T-cell (primary cell): ENCODE measurements at regions not wholly inside any gene's neighbourhood (a gene's known extent, or its start where the extent isn't known, plus 50 kb on each side); places are given as distances from the start of the nearest gene placed in this dataset.

Experiments used
- ATAC-seq, 4 experiments: fragments of 200-7000 bp in 3 of 4; fragments of 150-1000 bp in 1 of 4; cut with Tn5 transposase; replicated peaks in 1 of 4; 1 replicate in 3 of 4; 2 replicates in 1 of 4; pipeline ENCODE4 v1.10.0; 2021; ENCODE audit warnings: moderate library complexity in 3 of 4, mild to moderate bottlenecking in 2 of 4, moderate number of reproducible peaks in 1 of 4
- CTCF ChIA-PET, 2 donors: fragments of 300-600 bp; sonication (Branson Sonifier 250); formaldehyde crosslinking; loops; one replicate each; lab custom pipeline; 2022; ENCODE audit warnings: antibody characterized with exemption in 2 of 2; lab: Charles Lee
- POLR2A ChIA-PET, 2 donors: fragments of 300-600 bp; sonication (Branson Sonifier 250); formaldehyde crosslinking; loops; one replicate each; lab custom pipeline; 2022; ENCODE audit warnings: antibody characterized with exemption in 2 of 2; lab: Charles Lee
- DNase-seq, 35 experiments: peaks; one replicate each; pipeline versions ENCODE4 v3.0.0 to v3.0.0-alpha.2; 2013 to 2023
- H3K27ac ChIP-seq: one replicate; pipeline ENCODE4 v1.5.1; 2013; ENCODE audit warnings: low read length
- H3K27me3 ChIP-seq, 2 experiments: replicated peaks in 1 of 2; 1 replicate in 1 of 2; 2 replicates in 1 of 2; pipeline versions ENCODE4 v1.6.1 to v1.7.0; 2013; ENCODE audit warnings: low read length in 1 of 2, mixed read lengths in 1 of 2; ENCODE audit not compliant: control insufficient read depth in 2 of 2, insufficient read depth in 2 of 2; ENCODE audit errors: extremely low read depth in 1 of 2
- H3K36me3 ChIP-seq, 2 donors: 1 replicate in 1 of 2; 2 replicates in 1 of 2; pipeline versions ENCODE4 v1.6.1 to v1.7.0; 2013; ENCODE audit warnings: low read length in 1 of 2; ENCODE audit not compliant: control insufficient read depth in 2 of 2, insufficient read depth in 1 of 2; ENCODE audit errors: extremely low read depth in 1 of 2
- H3K4me1 ChIP-seq, 2 experiments: 1 replicate in 1 of 2; 2 replicates in 1 of 2; pipeline versions ENCODE4 v1.6.1 to v1.7.0; 2013; ENCODE audit warnings: low read length in 2 of 2, mixed read lengths in 1 of 2; ENCODE audit not compliant: insufficient read depth in 2 of 2, control insufficient read depth in 1 of 2; ENCODE audit errors: extremely low read depth in 1 of 2
- H3K4me3 ChIP-seq, 2 donors: 1 replicate in 1 of 2; 2 replicates in 1 of 2; pipeline versions ENCODE4 v1.5.1 to v1.7.0; 2013; ENCODE audit warnings: mild to moderate bottlenecking in 2 of 2, low read length in 1 of 2, moderate library complexity in 1 of 2; ENCODE audit not compliant: control insufficient read depth in 1 of 2; ENCODE audit errors: extremely low read depth in 1 of 2
- H3K9me3 ChIP-seq: 2 replicates; pipeline ENCODE4 v1.7.0; 2013
- H3K27ac Mint-ChIP-seq, 2 donors: one replicate each; pipeline ENCODE4 v1.8.0; 2020 to 2021; ENCODE audit warnings: mild to moderate bottlenecking in 2 of 2, mixed read lengths in 2 of 2
- H3K27me3 Mint-ChIP-seq, 2 donors: one replicate each; pipeline ENCODE4 v1.8.0; 2021 to 2022; ENCODE audit warnings: mixed read lengths in 2 of 2
- H3K36me3 Mint-ChIP-seq: one replicate; pipeline ENCODE4 v1.8.0; 2021; ENCODE audit warnings: mixed read lengths
- H3K4me1 Mint-ChIP-seq, 3 donors: one replicate each; pipeline ENCODE4 v1.8.0; 2020 to 2022; ENCODE audit warnings: mixed read lengths in 3 of 3, mild to moderate bottlenecking in 1 of 3
- H3K4me3 Mint-ChIP-seq, 3 donors: one replicate each; pipeline ENCODE4 v1.8.0; 2020 to 2022; ENCODE audit warnings: mild to moderate bottlenecking in 3 of 3, mixed read lengths in 3 of 3, moderate library complexity in 3 of 3
- H3K9me3 Mint-ChIP-seq, 3 donors: one replicate each; pipeline ENCODE4 v1.8.0; 2020 to 2022; ENCODE audit warnings: mixed read lengths in 3 of 3
- WGBS: methylation state at CpG from one replicate; pipeline ENCODE4 v1.1.5; 2013; ENCODE audit warnings: missing lambda C conversion rate; ENCODE audit not compliant: insufficient coverage; 5-methylcytosine and 5-hydroxymethylcytosine counted together

GRCh38 chr6:92910646-92911045 is 508.7 kb downstream of the EPHA7 start:
- Mint-ChIP-seq H3K27ac (no peak overlapping the region), H3K36me3 (no peaks in the 10 kb centered on the region), H3K4me3 (no peak overlapping the region), H3K27me3 (no peaks in the 10 kb centered on the region), H3K9me3 (peaks cover 4 to 17% (median 7%) of the 10 kb centered on the region in 3 donors), H3K4me1 (no peaks in the 10 kb centered on the region)
- no peak for DNase-seq
- H3K27me3 ChIP-seq = no peaks in the 10 kb centered on the region
- H3K27ac ChIP-seq = no peak overlapping the region
- no peaks in the 10 kb centered on the region for H3K4me1 ChIP-seq
- ATAC-seq = no peak
- H3K36me3 ChIP-seq = no peaks in the 10 kb centered on the region
- no peak overlapping the region for H3K4me3 ChIP-seq
- H3K9me3 ChIP-seq = no peaks in the 10 kb centered on the region
- ChIA-PET CTCF (no interaction called here), POLR2A (no interaction called here)
- WGBS = no CpG with 5 or more reads among the region's 1 CpG

DNA sequence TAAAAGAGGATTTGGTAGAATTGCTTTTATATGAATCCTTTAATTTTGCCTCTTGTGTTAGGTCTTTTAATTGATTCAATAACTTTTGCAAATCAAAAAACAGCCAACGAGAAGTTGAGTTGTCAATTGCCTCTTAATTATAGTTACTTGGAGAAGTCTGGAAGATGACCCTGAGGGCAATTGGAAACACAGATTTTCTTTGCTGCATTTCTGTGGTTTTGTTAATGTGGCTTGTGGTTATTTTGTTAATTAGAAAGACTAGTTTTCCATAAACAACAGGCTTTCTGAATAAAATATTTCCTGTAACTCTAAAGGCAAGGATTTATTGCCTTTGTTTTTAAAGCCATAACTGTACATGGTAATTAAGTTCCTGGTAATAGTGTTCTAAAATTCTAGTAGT is 513.0 kb downstream of the EPHA7 start:
- Histone ChIP-seq H3K27me3 (no peaks in the 10 kb centered on the region), H3K27ac (no peak overlapping the region), H3K9me3 (no peaks in the 10 kb centered on the region), H3K4me1 (no peaks in the 10 kb centered on the region), H3K36me3 (no peaks in the 10 kb centered on the region), H3K4me3 (no peak overlapping the region)
- H3K4me3 Mint-ChIP-seq = no peak overlapping the region
- H3K36me3 Mint-ChIP-seq = no peaks in the 10 kb centered on the region
- POLR2A ChIA-PET = no interaction called here
- no CpG with 5 or more reads among the region's 1 CpG for WGBS
- CTCF ChIA-PET = no interaction called here
- no peaks in the 10 kb centered on the region for H3K27me3 Mint-ChIP-seq
- DNase-seq (no peak), ATAC-seq (no peak)
- H3K4me1 Mint-ChIP-seq = no peaks in the 10 kb centered on the region
- peaks cover 4 to 7% (median 4%) of the 10 kb centered on the region in 3 donors for H3K9me3 Mint-ChIP-seq
- H3K27ac Mint-ChIP-seq = no peak overlapping the region

DNA sequence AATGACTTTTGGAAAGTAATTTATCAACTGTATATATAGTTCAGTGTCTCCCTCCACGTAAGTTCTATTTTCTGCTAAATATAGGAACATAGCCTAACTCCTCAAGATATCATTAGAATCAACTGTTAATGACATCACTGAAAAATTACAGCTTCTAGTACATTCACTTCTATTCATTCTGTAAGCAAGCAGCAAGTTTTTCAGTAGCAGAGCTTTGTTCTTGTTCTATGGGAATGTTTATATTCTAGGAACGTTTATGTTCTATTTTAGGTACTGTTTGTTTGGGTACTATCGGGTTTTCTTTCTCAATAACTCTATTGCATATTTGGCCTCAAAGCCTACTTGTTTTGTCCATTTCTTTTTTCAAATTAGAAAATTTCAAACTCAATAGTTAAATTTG is 525.6 kb downstream of the EPHA7 start:
- no peaks in the 10 kb centered on the region for H3K4me1 ChIP-seq
- Mint-ChIP-seq H3K4me3 (no peak overlapping the region), H3K27me3 (no peaks in the 10 kb centered on the region)

DNA sequence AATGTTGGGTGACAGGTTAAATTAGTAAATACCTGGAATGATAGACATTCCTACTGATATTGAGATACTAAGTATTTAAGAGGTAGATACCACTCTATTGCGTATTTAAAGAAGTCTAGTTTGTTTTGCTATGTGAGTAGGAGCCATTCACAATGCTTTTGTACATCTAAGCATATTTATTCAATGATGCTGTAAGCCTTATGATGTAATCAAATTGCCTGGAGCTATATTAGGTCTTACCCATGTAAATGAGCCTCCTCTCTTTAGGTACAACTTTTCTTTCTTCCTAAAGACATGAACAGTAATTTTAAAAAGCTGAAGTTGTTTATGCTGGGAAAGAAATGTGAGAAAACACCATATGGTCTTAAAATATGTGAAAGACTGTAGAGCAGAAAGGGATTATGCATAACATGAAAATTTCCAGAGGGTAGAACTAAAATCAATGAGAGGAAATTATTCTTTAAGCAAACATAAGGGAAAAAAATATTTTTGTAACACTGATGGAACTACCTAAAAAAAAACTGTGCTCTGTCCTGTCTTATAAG is 526.7 kb downstream of the EPHA7 start:
- WGBS = no CpG with 5 or more reads among the region's 1 CpG
- H3K4me3 Mint-ChIP-seq = no peak overlapping the region
- DNase-seq = no peak

More for the DNA sequence above, 525.6 kb downstream of the EPHA7 start:
- no peak overlapping the region for H3K27ac ChIP-seq
- no peaks in the 10 kb centered on the region for H3K9me3 ChIP-seq
- Mint-ChIP-seq H3K27ac (no peak overlapping the region), H3K9me3 (peaks cover 3 to 10% (median 5%) of the 10 kb centered on the region in 3 donors), H3K36me3 (no peaks in the 10 kb centered on the region), H3K4me1 (no peaks in the 10 kb centered on the region)
- DNase-seq (no peak), ATAC-seq (no peak)
- no peaks in the 10 kb centered on the region for H3K27me3 ChIP-seq
- CTCF ChIA-PET = no interaction called here
- POLR2A ChIA-PET = no interaction called here
- WGBS = no CpG with 5 or more reads among the region's 3 CpGs
- no peaks in the 10 kb centered on the region for H3K36me3 ChIP-seq
- H3K4me3 ChIP-seq = no peak overlapping the region

DNA sequence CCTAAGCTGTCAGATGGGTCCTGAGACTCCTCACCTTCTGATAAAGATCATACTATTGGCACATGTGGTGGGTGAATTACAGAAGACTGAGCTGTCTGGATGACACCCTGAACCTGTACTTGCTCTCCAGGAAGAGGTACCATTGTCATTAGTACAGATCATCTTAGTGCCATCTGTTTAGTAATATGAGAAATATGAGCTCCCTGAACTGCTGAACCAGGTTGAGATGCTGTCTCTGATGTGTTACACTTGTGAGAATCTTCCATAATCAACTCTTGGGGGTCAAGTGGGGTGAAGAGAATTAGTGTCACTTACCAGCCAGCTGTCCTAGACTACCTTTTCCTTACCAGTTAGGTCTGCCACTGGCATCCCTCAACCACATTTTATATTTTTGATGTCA is 531.0 kb downstream of the EPHA7 start:
- Mint-ChIP-seq H3K27me3 (no peaks in the 10 kb centered on the region), H3K4me1 (no peaks in the 10 kb centered on the region), H3K4me3 (no peak overlapping the region), H3K36me3 (no peaks in the 10 kb centered on the region), H3K27ac (no peak overlapping the region), H3K9me3 (peaks cover 11 to 26% (median 18%) of the 10 kb centered on the region in 3 donors)
- Histone ChIP-seq H3K36me3 (no peaks in the 10 kb centered on the region), H3K4me3 (no peak overlapping the region), H3K4me1 (no peaks in the 10 kb centered on the region), H3K27me3 (no peaks in the 10 kb centered on the region), H3K9me3 (no peaks in the 10 kb centered on the region), H3K27ac (no peak overlapping the region)
- POLR2A ChIA-PET = no interaction called here
- CTCF ChIA-PET = no interaction called here
- ATAC-seq (no peak), DNase-seq (no peak)

More for the DNA sequence above, 526.7 kb downstream of the EPHA7 start:
- ChIA-PET POLR2A (interaction anchor here (0.5 to 0.7 kb wide), 3 partner anchors 16 to 1604 kb away, joined by 3 to 5 read pairs (median 4); no protein-coding TSS in a partner anchor), CTCF (no interaction called here)
- H3K27ac ChIP-seq = no peak overlapping the region
- no peak overlapping the region for H3K27ac Mint-ChIP-seq
- peaks cover 3 to 15% (median 10%) of the 10 kb centered on the region in 3 donors for H3K9me3 Mint-ChIP-seq
- H3K4me1 Mint-ChIP-seq = no peaks in the 10 kb centered on the region
- H3K27me3 ChIP-seq = no peaks in the 10 kb centered on the region
- H3K36me3 ChIP-seq = no peaks in the 10 kb centered on the region
- H3K9me3 ChIP-seq = no peaks in the 10 kb centered on the region
- no peaks in the 10 kb centered on the region for H3K36me3 Mint-ChIP-seq
- H3K4me1 ChIP-seq = no peaks in the 10 kb centered on the region
- ATAC-seq = no peak
- no peaks in the 10 kb centered on the region for H3K27me3 Mint-ChIP-seq
- H3K4me3 ChIP-seq = no peak overlapping the region

- Mint-ChIP-seq H3K27me3 (no peaks in the 10 kb centered on the region), H3K4me1 (no peaks in the 10 kb centered on the region), H3K4me3 (no peak overlapping the region), H3K36me3 (no peaks in the 10 kb centered on the region), H3K27ac (no peak overlapping the region), H3K9me3 (peaks cover 14 to 31% (median 21%) of the 10 kb centered on the region in 3 donors)
- DNase-seq (no peak), ATAC-seq (no peak)
- no peaks in the 10 kb centered on the region for H3K4me1 ChIP-seq
- POLR2A ChIA-PET = no interaction called here
- H3K27ac ChIP-seq = no peak overlapping the region
- H3K36me3 ChIP-seq = no peaks in the 10 kb centered on the region
- H3K9me3 ChIP-seq = no peaks in the 10 kb centered on the region
- H3K27me3 ChIP-seq = no peaks in the 10 kb centered on the region
- CTCF ChIA-PET = no interaction called here
- no peak overlapping the region for H3K4me3 ChIP-seq
Observed at GRCh38 chr6:92887871-92888270, 531.5 kb downstream of the EPHA7 start.

DNA sequence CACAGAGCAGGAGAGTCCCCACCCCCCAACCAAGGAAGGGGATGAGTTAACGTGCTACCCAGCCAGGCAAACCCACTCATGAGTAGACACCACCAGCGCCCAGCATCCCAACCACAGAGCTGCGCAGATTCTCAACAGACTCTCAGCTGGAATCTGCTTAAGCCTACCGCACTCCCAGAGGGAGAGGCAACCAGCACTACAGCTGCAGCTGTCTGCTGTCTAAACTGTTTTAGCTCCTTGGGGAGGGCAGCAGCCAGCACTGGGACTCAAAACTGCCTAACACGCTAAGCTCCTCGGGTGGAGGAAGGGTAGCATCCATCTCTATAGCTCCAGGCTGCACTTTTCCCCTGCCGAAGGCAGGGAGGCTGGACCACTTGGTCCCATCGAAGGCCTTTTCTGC is 539.8 kb downstream of the EPHA7 start:
- no peaks in the 10 kb centered on the region for H3K36me3 ChIP-seq
- DNase-seq (no peak), ATAC-seq (no peak)
- H3K4me1 Mint-ChIP-seq = no peaks in the 10 kb centered on the region
- POLR2A ChIA-PET = no interaction called here
- no peaks in the 10 kb centered on the region for H3K36me3 Mint-ChIP-seq
- no peaks in the 10 kb centered on the region for H3K27me3 ChIP-seq
- no peak overlapping the region for H3K4me3 Mint-ChIP-seq
- no peaks in the 10 kb centered on the region for H3K27me3 Mint-ChIP-seq
- no peak overlapping the region for H3K27ac Mint-ChIP-seq
- no peak overlapping the region for H3K27ac ChIP-seq
- H3K9me3 Mint-ChIP-seq = peaks cover 15 to 38% (median 27%) of the 10 kb centered on the region in 3 donors
- no peaks in the 10 kb centered on the region for H3K4me1 ChIP-seq
- H3K4me3 ChIP-seq = no peak overlapping the region
- CTCF ChIA-PET = no interaction called here
- 92% methylated on average over 6 of the region's 8 CpGs for WGBS
- H3K9me3 ChIP-seq = no peaks in the 10 kb centered on the region
